GM23248 (cell line): ENCODE measurements at regions not wholly inside any gene's neighbourhood (a gene's known extent, or its start where the extent isn't known, plus 50 kb on each side); places are given as distances from the start of the nearest gene placed in this dataset.

Experiments
- DNase-seq: peaks from one replicate; pipeline ENCODE4 v3.0.0-alpha.2; 2015
- H2AFZ ChIP-seq: fragments of 200-600 bp; sonication (generic); 2 replicates; pipeline ENCODE4 v1.6.1; 2016; ENCODE audit warnings: antibody characterized with exemption
- H3F3A ChIP-seq: fragments of 200-600 bp; sonication (generic); 2 replicates; pipeline ENCODE4 v1.6.1; 2016; ENCODE audit warnings: mild to moderate bottlenecking, antibody characterized with exemption, mixed run types; ENCODE audit not compliant: insufficient read depth
- H3K27ac ChIP-seq: fragments of 200-600 bp; sonication (generic); 2 replicates; pipeline ENCODE4 v1.5.1; 2016; ENCODE audit warnings: mild to moderate bottlenecking
- H3K27me3 ChIP-seq: fragments of 200-600 bp; sonication (generic); replicated peaks from 2 replicates; pipeline ENCODE4 v1.6.1; 2016; ENCODE audit warnings: mild to moderate bottlenecking; ENCODE audit not compliant: insufficient read depth
- H3K36me3 ChIP-seq: fragments of 200-600 bp; sonication (generic); 2 replicates; pipeline ENCODE4 v1.6.1; 2016; ENCODE audit warnings: low read depth, mild to moderate bottlenecking
- H3K4me1 ChIP-seq: fragments of 200-600 bp; sonication (generic); 2 replicates; pipeline ENCODE4 v1.6.1; 2016; ENCODE audit warnings: mild to moderate bottlenecking; ENCODE audit not compliant: insufficient read depth
- H3K4me2 ChIP-seq: fragments of 200-600 bp; sonication (generic); one replicate; pipeline ENCODE4 v1.6.1; 2016; ENCODE audit warnings: mild to moderate bottlenecking; ENCODE audit not compliant: unreplicated experiment
- H3K4me3 ChIP-seq: fragments of 200-600 bp; sonication (generic); 2 replicates; pipeline ENCODE4 v1.5.1; 2016; ENCODE audit warnings: mild to moderate bottlenecking
- H3K79me2 ChIP-seq: fragments of 200-600 bp; sonication (generic); 2 replicates; pipeline ENCODE4 v1.6.1; 2016; ENCODE audit warnings: mild to moderate bottlenecking; ENCODE audit not compliant: insufficient read depth
- H3K9ac ChIP-seq: fragments of 200-600 bp; sonication (generic); 2 replicates; pipeline ENCODE4 v1.6.1; 2016; ENCODE audit warnings: mild to moderate bottlenecking
- H3K9me2 ChIP-seq: fragments of 200-600 bp; sonication (generic); 2 replicates; pipeline ENCODE4 v1.6.1; 2016; ENCODE audit warnings: mixed run types, mild to moderate bottlenecking, moderate library complexity; ENCODE audit not compliant: insufficient read depth
- H3K9me3 ChIP-seq: fragments of 200-600 bp; sonication (generic); one replicate; pipeline ENCODE4 v1.6.1; 2017; ENCODE audit warnings: low read depth
- H4K20me1 ChIP-seq: fragments of 200-600 bp; sonication (generic); 2 replicates; pipeline ENCODE4 v1.6.0; 2016; ENCODE audit not compliant: insufficient read depth
- EZH2 ChIP-seq: fragments of 200-600 bp; sonication (generic); IDR thresholded peaks from 2 replicates; pipeline ENCODE4 v1.6.1; 2018; ENCODE audit warnings: antibody characterized with exemption, mild to moderate bottlenecking; ENCODE audit not compliant: insufficient read depth, poor library complexity, severe bottlenecking
- EZH2phosphoT487 ChIP-seq: fragments of 200-600 bp; sonication (generic); IDR thresholded peaks from 2 replicates; pipeline ENCODE4 v1.6.1; 2018; ENCODE audit warnings: antibody characterized with exemption, moderate library complexity, mild to moderate bottlenecking, low read depth; ENCODE audit not compliant: insufficient read depth
- WGBS, 2 experiments: methylation state at CpG; one replicate each; pipeline ENCODE4 v1.1.6; 2015 to 2017; ENCODE audit warnings: low lambda C conversion rate in 2 of 2, low coverage in 1 of 2; ENCODE audit errors: missing lambda C conversion rate in 2 of 2; 5-methylcytosine and 5-hydroxymethylcytosine counted together
- in situ Hi-C: fragments of 300-500 bp; cut with MboI; formaldehyde crosslinking; loops from 2 replicates; pipeline ENCODE4 v1.15.0; 2020

DNA sequence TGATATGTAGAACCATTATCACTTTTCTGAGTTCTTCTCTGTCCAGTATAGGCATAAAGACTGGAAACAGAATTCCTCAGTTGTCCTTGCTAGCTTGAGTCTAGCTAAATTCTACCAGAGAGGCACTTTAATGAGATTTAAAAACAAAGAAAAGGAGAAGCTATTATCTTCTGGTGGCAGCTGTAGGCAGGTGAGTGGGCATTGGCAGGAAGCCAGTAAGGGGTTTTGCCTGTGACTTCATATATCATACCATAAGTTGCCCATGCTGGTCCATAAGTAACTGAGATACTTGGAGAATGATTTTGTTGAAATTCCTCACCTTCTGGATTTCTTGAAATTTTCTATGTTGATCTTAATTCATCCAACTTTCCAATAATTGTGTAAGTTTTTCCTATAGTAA, 402.3 kb upstream of the TGFBR2 start:
- Histone ChIP-seq H3K9me3 (no peaks in the 10 kb centered on the region), H3K27ac (no peak overlapping the region), H3K27me3 (no peaks in the 10 kb centered on the region), H3K4me2 (no peak overlapping the region), H3K36me3 (no peaks in the 10 kb centered on the region), H2AFZ (no peak overlapping the region), H3K4me3 (no peak overlapping the region), H4K20me1 (no peaks in the 10 kb centered on the region), H3K9ac (no peak overlapping the region), H3K79me2 (no peaks in the 10 kb centered on the region), H3F3A (peaks cover 16% of the 10 kb centered on the region), H3K9me2 (no peaks in the 10 kb centered on the region), H3K4me1 (peaks cover 27% of the 10 kb centered on the region)
- DNase-seq = no peak
- TF ChIP-seq EZH2phosphoT487 (no peak), EZH2 (no peak)
- in situ Hi-C loops = loop anchor here (5.0 to 10.0 kb wide), 3 partner anchors 162 to 471 kb away; no protein-coding TSS in a partner anchor

DNA sequence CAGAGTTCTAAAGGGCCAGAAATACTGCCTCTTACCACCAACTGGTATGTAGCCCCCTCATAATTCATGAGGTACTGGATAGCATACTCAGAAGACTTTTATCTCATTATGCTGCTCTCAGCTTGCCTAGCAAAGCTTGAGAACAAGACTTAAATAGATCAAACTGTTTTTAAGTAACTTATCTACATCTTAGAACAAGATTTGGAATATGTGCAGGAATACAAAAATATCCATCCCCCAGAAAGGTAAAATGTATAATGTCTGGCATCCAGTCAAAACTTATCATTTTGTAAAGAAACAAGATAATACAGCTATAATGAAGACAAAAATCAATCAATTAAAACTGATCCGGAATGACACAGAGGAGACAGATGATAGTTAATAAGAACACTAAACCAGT, 400.4 kb upstream of the TGFBR2 start:
- Histone ChIP-seq H3K79me2 (no peaks in the 10 kb centered on the region), H3K4me2 (no peak overlapping the region), H3K27me3 (no peaks in the 10 kb centered on the region), H3F3A (peaks cover 16% of the 10 kb centered on the region), H3K9me3 (no peaks in the 10 kb centered on the region), H3K9ac (no peak overlapping the region), H3K36me3 (no peaks in the 10 kb centered on the region), H3K27ac (no peak overlapping the region), H3K4me1 (peaks cover 24% of the 10 kb centered on the region), H3K9me2 (no peaks in the 10 kb centered on the region), H2AFZ (no peak overlapping the region), H3K4me3 (no peak overlapping the region), H4K20me1 (no peaks in the 10 kb centered on the region)
- DNase-seq = no peak
- in situ Hi-C loops = loop anchor here (10.0 kb wide), 2 partner anchors 409 to 469 kb away; no protein-coding TSS in a partner anchor
- TF ChIP-seq EZH2 (no peak), EZH2phosphoT487 (no peak)
- 94 to 96% methylated on average over 1 of the region's 1 CpG for WGBS, 2 experiments

DNA sequence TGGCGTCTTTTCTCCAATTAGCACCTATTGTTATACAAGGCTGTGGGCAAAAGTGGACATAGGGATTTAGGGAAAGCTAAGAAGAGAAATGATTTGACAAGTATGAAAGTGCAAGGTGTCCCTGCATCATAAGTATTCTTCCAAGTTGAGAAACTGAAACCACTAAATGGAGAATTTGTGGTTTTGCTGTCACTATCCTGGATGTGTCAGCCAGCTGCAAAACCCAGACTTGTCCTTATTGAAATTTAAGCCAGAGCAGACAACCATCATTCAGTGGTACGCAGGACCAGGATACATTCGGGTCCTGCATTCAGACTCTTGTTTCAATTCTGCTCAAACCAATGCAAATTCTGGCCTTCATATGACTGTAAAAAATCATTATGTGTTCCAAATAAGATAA, 384.8 kb upstream of the TGFBR2 start:
- peaks cover 17% of the 10 kb centered on the region; the same call in 1 of the 2 replicates for H3F3A ChIP-seq
- H2AFZ ChIP-seq = no peak overlapping the region

DNA sequence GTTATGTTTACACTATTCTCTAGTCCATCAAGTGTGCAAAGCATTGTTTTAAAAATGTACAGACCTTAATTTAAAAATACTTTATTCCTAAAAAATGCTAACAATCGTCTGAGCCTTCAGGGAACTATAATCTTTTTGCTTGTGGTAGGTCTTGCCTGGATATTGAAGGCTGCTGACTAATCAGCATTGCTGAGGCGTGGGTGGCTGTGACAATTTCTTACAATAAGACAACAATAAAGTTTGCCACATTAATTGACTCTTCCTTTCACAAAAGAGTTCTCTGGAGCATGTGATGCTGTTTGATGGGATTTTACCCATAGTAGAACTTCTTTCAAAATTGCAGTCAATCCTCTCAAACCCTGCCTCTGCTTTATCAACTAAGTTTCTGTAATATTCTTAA, 384.0 kb upstream of the TGFBR2 start:
- H3K9me2 ChIP-seq = no peaks in the 10 kb centered on the region
- 9 to 11% methylated on average over 2 of the region's 2 CpGs for WGBS, 2 experiments
- peak overlapping the region; percentile 50 for H3K4me2 ChIP-seq
- no peaks in the 10 kb centered on the region for H3K9me3 ChIP-seq
- peaks cover 25% of the 10 kb centered on the region for H3K4me1 ChIP-seq
- H3K79me2 ChIP-seq = no peaks in the 10 kb centered on the region
- H3K4me3 ChIP-seq = no peak overlapping the region
- no peaks in the 10 kb centered on the region for H3K36me3 ChIP-seq
- DNase-seq = peak; percentile 73
- H2AFZ ChIP-seq = no peak overlapping the region
- in situ Hi-C loops = no loop called here
- no peak overlapping the region for H3K27ac ChIP-seq
- no peaks in the 10 kb centered on the region for H4K20me1 ChIP-seq
- H3K27me3 ChIP-seq = no peaks in the 10 kb centered on the region
- no peak overlapping the region for H3K9ac ChIP-seq
- peaks cover 26% of the 10 kb centered on the region for H3F3A ChIP-seq
- no peak for TF ChIP-seq EZH2

More for the DNA sequence above, 384.8 kb upstream of the TGFBR2 start:
- Histone ChIP-seq H3K36me3 (no peaks in the 10 kb centered on the region), H3K9me2 (no peaks in the 10 kb centered on the region), H3K4me3 (no peak overlapping the region), H3K79me2 (no peaks in the 10 kb centered on the region), H3K27ac (no peak overlapping the region), H3K9ac (no peak overlapping the region), H4K20me1 (no peaks in the 10 kb centered on the region), H3K9me3 (no peaks in the 10 kb centered on the region), H3K27me3 (no peaks in the 10 kb centered on the region), H3K4me2 (peak overlapping the region; percentile 50), H3K4me1 (peaks cover 19% of the 10 kb centered on the region)
- WGBS, 2 experiments = 77 to 81% methylated on average over 3 of the region's 3 CpGs
- in situ Hi-C loops = no loop called here
- TF ChIP-seq EZH2phosphoT487 (no peak), EZH2 (no peak)
- peak; percentile 56 for DNase-seq

DNA sequence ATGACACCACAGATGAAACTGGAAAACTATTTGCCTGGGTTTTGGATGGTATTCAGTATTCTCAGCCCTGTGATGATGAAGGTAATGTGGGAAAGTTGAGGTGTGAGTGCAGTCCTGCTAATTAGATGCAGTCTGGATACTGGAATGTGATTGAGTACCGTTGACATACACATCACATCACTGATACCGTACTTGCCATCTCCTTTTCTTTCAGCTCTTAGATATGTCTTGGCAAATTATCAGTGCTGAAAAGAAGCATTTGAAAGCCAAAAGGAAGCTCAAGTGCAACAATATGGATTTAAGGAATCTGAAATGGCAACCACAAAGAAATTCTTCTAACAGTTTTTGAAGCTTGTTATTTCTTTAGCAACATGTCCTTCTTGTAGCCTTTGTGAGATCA, 381.4 kb upstream of the TGFBR2 start:
- Histone ChIP-seq H3K9me3 (no peaks in the 10 kb centered on the region), H3K27me3 (no peaks in the 10 kb centered on the region), H4K20me1 (no peaks in the 10 kb centered on the region), H3K36me3 (no peaks in the 10 kb centered on the region), H3K79me2 (no peaks in the 10 kb centered on the region), H2AFZ (no peak overlapping the region), H3K4me2 (no peak overlapping the region), H3F3A (peaks cover 36% of the 10 kb centered on the region), H3K4me3 (no peak overlapping the region), H3K4me1 (peaks cover 41% of the 10 kb centered on the region), H3K9me2 (no peaks in the 10 kb centered on the region), H3K9ac (no peak overlapping the region), H3K27ac (no peak overlapping the region)
- TF ChIP-seq EZH2 (no peak), EZH2phosphoT487 (no peak)
- in situ Hi-C loops = no loop called here
- 61 to 85% methylated on average over 2 of the region's 2 CpGs for WGBS, 2 experiments
- DNase-seq = no peak
